Suprapubic skin (tissue), 3 donors: ENCODE measurements at regions not wholly inside any gene's neighbourhood (a gene's known extent, or its start where the extent isn't known, plus 50 kb on each side); places are given as distances from the start of the nearest gene placed in this dataset.

Experiments
- EP300 ChIP-seq: sonication (generic); formaldehyde crosslinking; IDR thresholded peaks from one replicate; pipeline ENCODE4 v1.6.1; 2017; ENCODE audit warnings: antibody characterized with exemption
- TF ChIP-seq, protein P1 (sequence below), 2 donors: fragments of 200-600 bp in 1 of 2; fragments of 450-650 bp in 1 of 2; sonication (generic) in 1 of 2; IDR thresholded peaks; one replicate each; pipeline ENCODE4 v1.5.1; 2016 to 2019; ENCODE audit warnings: antibody characterized with exemption in 2 of 2, mild to moderate bottlenecking in 1 of 2, moderate library complexity in 1 of 2

GRCh38 chr2:173652311-173652710 is 297.6 kb downstream of the CDCA7 start:
- TF ChIP-seq, protein P1, sequence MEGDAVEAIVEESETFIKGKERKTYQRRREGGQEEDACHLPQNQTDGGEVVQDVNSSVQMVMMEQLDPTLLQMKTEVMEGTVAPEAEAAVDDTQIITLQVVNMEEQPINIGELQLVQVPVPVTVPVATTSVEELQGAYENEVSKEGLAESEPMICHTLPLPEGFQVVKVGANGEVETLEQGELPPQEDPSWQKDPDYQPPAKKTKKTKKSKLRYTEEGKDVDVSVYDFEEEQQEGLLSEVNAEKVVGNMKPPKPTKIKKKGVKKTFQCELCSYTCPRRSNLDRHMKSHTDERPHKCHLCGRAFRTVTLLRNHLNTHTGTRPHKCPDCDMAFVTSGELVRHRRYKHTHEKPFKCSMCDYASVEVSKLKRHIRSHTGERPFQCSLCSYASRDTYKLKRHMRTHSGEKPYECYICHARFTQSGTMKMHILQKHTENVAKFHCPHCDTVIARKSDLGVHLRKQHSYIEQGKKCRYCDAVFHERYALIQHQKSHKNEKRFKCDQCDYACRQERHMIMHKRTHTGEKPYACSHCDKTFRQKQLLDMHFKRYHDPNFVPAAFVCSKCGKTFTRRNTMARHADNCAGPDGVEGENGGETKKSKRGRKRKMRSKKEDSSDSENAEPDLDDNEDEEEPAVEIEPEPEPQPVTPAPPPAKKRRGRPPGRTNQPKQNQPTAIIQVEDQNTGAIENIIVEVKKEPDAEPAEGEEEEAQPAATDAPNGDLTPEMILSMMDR (IDR thresholded peaks at IDR 0.05): no peak
- no peak for TF ChIP-seq EP300
